NCI-H446 treated with DMSO at 0.1 percent for 48 hours (cell line): ENCODE measurements at regions not wholly inside any gene's neighbourhood (a gene's known extent, or its start where the extent isn't known, plus 50 kb on each side); places are given as distances from the start of the nearest gene placed in this dataset.
"Not testable (repeated sequence)": the region's sequence is repeated elsewhere in the genome, so short reads cannot be mapped to it uniquely, and the experiment has no call there.

ENCODE experiments used
- DNase-seq: peaks from one replicate; lab custom pipeline; 2025; lab: John Stamatoyannopoulos, UW

DNA sequence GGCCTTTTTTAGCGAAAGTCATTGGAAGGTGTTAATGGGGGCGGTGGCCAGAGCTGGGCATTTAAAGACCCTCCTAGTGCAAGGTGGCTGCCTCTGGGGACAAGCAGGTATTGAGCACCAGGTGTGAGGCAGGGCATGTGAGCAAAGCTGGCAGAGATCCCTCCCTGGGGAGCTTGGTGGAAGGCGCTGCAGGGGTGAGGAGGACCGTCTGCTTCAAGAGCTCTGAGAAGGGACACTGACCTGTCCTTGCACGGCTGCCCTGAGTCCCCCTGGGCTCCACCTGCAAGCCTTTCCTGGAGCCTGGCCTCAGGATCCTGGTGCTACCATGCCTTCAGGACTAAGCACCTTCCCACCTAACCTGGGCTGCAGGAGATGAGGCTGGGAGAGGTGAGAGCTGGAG is 127.0 kb upstream of the CIBAR2 start:
- DNase-seq: no peak

DNA sequence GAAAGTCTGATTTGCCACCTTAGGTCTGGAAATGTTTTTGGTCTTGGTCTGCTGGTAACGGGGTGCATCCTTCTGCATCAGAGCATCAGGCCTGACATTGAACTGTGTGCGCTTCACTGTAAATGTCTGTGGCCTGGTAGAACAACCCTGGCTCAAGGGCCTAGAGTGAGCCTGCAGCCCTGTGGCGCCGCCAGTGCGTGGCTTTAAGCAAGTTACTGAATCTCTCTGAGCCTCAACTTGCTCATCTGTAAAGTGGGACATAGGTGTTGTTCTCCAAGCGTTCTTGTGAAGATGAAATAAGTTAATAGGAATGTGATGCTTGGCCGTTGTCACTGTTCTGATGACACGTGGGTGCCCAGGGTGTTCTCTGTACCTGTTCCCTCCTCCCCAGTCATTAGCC is 127.6 kb upstream of the CIBAR2 start:
- no peak for DNase-seq

DNA sequence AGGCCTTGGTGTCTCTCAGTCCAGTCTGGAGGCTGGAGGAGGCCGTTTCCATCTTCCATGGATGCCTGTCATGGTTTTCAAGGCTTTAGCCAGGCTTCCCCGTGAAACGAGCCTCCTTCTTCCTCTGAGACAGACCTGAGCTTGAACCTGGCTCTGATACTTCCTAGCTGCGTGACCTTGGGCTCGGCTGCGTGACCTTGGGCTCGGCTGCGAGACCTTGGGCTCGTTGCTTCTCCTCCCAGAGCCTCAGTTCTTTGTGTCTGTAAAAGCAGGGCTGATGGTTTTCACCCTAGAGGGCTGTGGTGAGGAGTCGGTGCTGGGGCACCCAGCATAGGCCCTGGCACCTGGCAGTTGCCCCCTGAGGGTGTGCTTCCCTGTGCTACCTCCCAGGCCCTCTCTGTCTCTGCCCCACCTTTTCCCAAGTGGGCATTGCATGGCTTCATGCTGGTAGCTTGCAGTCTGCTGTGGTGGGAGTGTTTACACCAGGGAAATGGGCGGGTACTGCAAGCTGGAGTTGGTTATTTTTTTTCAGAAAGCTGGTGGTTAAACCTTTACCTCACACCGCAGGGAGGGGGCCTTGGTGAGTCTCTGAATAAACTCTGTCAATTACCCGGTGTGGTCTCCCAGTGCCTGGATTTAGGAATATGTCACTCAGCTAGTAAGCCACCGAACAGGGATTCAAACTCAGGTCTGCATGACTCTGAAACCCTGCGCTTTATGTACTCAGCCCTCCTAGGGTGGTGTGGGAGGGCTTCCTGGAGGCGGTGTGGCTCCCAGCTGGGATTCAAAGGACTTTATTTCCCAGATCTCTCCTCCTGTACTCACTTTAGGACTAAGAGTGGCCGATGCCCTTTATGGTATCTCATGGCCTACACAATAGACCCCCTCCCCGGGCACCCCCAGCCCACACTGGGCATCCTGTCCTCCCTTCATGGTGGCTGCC is 129.0 kb upstream of the CIBAR2 start:
- no peak for DNase-seq

DNA sequence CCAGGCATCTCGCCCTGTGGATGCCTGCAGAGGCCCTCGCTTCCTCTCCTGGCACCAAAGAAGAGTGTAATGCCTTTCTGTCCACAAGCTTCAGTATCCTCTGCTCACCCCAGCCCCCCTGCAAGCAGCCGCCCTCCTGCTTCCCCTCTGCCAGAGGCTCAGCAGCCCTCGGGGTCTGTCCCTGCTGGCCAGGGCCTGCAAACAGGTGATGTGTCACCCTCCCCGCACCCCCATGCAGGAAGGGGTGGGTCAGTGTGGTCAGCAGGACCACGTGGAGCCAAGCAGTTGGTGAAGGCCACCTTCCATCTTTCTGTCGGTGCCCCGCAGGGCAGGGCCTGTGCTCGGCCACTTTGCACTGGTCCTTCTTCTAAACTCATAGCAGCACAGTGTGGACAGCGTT is 129.9 kb upstream of the CIBAR2 start:
- DNase-seq: no peak

DNA sequence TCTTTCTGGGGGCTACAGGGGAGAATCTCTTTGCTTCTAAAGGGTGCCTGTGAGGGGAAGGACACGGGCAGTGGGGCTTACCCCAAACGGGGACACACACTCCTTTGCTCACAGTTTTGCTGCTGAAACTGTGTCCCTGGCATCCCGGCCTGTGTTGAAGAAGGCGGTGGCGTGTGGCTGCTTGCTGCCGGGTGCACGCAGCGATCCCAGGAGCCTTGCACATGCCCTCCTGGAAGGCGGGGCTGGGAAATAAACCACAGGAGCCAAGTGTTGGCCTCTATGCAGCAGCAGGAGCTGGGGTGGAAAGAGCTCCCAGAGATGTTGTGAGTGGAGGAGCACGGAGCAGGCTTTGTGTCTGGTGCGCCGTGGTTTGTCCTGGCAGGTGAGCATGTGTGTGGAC is 131.0 kb upstream of the CIBAR2 start:
- DNase-seq: no peak

DNA sequence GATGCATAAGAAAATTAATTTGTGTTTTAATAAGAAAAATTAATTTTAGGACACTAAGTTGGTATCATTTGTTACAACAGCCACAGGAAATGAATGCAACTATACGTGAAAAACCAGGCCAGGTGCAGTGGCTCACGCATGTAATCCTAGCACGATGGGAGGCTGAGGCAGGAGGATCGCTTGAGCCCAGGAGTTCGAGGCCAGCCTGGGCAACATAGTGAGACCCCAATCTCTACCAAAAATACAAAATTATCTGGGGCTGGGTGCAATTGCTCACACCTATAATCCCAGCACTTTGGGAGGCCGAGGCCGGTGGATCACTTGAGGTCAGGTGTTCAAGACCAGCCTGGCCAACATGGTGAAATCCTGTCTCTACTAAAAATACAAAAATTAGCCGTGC is 132.2 kb upstream of the CIBAR2 start:
- DNase-seq: not testable (repeated sequence)

DNA sequence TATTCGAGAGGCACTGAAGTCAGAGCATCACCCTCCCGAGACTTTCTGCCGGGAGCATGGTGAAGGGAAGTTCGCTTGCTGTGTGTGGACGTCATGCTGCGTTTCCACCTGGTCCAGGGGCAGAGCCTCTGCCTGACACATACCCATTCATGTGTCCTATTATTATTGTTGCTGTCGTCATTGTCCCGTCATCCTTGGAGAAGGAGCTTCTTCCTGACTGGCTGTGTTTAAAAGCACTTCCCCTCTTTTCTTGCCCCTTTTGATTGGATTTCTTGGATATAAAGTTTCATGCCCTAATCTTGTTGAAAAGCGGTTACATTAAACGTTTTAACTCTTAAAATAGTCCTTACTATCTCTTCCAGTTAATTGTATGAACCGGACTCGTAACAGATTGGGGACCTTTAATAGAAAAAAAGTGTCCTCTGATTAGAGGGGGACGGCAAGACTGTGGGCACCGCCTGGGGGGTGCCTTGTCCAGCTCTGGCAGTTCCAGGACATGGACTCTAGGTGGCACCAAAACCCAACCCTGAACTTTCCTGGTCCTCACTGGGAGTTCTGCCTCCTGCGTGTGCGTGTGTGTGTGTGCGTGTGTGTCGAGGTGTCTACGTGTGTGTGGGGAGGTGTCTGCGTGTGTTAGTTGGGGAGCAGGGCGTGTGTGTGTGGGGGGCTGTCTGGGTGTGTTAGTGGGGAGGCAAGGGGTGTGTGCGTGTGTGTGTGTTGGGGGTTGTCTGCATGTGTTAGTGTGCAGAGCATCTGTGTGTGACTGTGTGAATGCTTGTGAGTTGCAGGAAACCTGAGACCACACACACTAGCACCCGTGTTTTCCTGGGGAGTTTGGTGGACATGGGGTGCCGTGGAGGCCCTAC is 133.3 kb upstream of the CIBAR2 start:
- DNase-seq: no peak

DNA sequence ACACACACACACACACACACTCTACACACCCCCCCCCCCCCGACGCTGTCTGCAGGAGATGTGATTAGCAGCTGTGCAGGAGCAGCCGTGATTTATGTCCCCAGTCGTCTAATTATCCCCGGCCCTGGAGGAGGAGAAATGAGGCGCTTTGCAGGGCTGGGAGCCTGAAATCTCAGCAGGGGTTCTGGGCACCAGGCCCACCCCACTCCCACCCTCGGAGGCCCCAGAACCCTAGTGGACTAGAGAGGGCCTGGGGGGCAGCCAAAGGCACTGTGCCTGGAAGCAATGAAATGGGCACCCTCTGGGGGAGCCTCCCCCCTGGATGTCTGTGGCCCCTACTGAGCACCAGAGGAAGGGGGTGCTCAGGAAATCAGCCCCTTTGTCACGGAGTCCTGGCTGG is 134.2 kb upstream of the CIBAR2 start:
- DNase-seq: peak; percentile 25

DNA sequence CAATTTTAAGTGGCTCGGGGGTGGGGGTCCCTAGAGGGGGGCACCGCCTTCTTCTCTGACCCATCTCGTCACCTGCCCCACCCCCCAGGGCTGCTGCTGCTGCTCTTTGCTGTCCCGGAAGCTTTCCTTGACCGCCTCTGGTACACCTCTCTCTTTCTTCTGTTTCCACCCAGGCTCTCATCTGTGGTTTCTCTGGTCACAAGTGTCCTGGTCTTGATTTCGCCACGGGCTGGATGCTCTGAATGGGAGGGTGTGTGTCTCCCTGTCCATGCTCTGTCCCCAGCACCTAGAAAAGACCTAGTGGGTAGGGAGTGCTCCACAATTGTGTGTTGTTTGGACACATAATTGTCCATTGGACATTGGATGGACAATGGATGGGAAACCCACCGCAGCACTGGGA is 134.7 kb upstream of the CIBAR2 start:
- DNase-seq: no peak

DNA sequence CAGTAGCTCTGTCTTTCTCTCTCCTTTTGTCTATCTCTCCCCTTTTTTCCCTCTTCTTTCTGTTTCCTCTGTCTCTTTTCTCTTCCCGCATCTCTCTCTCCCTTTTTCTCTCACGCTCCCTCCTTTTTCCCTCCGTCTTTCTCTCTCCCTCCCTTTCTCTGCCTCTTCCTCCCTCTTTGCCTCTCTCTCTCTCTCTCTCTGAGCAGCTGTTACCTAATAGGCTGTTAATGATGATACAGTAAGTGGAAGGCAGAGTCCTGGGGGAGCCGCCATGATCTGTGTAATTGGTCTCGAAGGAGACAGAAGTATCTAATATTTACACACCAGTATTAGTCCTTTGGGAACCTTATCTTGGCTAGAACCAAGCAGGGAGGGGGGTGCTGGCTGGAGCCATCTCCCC is 136.1 kb upstream of the CIBAR2 start:
- DNase-seq: no peak

DNA sequence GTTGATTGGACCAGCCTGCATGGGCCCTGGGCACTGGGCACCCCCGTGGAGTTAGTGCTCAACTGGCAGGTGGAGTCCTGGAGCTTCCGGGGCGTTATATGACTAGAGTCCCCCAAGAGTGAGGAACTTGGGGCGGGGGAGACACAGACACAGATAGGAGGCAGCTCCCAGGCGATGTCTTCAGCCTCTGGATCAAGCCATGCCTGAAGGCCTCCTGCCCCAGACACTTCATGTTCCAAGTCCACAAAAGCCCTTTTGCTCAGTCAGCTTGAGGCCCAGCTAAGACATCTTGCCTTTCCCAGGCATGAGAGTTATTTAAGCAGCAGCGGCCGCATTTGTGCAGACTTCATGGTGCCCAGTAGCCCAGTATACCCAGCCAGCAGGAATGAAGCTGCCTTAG is 136.6 kb upstream of the CIBAR2 start:
- DNase-seq: no peak

DNA sequence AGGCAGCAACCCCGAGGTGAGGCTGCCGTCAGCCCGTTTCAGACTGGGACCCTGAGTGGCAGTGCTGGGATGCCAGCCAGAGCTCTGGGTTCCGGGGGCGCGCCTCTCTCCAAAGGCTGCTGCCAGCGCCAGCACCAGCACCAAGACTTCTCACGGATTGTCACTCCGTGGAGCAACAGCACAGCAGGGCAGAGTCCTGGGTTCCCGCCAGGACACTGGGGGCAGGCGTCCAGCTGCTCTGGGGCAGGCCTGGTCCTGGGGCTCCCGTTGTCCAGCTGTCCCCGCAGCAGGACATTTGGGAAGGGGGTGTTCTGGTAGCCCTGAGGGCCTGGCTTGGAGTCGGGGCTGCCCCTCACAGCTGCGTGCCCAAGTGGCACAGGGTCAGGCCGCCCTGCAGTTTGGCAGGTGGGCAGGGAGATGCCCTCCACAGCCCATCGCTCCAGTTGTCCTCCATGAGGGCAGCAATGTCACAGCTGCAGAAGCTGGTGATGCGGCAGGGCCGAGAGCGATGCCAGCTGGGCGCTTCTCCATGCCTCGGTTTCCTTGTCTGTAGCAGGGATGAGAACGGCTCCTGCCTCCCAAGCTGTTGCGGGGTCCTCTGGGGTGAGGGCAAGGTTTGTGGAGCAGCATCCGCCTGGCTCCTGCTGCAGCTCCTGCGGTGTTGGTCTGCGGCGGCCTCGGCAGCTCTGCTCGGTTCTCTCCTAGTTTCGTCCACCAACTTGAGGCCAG is 137.3 kb upstream of the CIBAR2 start:
- DNase-seq: no peak

DNA sequence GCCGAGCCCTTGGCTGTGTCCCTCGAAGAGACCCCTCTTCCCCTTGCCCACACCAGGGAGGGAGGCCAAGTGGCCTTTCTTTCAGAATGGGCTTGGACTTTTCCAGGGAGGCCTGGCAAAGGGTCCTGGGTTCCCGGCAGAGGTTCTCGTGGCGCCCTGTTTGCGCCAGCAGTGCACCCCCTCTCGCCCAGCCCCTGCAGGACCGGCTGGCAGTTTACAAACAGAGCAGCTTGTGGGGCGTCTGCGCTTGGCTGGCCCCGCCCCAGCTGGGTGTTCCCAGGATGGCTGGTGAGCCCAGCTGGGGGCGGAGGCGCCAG is 137.8 kb upstream of the CIBAR2 start:
- no peak for DNase-seq

DNA sequence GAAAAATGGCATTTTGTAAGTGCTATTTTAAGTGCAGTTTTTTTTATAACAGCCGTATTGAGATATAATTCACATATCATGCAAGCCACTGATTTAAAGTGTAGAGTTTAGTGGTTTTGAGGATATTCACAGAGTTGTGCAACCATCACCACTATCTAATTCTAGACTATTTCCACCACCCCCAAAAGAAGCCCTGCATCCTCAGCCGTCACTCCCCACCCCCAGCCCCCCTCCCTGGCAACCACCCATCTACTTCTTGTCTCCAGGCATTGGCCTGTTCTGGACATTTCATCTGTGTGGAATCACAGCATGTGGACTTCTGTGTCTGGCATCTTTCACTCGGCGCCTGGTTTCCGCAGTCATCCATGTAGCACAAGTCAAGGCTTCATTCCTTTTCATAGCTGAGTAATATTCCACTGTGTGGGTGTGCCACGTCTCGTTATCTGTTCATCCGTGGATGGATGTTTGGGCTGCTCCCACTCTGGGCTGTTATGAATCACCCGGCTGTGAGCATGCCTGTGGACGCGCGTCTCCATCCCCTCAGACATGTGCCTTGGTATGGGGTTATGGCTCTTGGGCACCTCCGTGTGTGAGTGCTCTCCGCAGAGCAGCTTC is 138.4 kb upstream of the CIBAR2 start:
- no peak for DNase-seq

DNA sequence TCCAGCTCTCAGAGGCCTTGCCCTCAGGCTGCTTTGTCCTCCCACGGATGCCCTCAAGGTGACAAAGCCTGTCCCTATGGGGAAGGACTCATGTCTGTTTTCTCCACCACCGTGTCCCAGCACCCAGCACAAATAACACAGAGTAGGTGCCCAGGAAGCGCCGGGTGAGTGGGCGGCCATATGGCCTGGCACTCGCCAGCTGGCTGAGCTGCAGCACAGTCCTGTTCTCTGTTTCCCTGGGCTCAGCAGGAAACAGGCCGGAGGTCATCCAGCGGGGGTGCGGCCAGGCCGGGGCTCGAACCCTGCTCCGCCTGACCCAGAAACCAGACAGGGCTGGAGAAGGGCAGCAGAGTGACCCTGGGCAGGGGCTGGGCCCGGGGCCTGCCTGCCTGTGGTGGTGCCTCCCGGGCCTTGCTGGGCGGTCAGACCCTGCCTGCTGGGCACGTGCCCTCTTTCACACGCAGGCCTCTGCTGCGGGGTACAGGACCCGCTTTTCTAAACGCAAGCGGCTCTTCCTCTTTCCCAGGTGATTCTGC is 139.0 kb upstream of the CIBAR2 start:
- no peak for DNase-seq

DNA sequence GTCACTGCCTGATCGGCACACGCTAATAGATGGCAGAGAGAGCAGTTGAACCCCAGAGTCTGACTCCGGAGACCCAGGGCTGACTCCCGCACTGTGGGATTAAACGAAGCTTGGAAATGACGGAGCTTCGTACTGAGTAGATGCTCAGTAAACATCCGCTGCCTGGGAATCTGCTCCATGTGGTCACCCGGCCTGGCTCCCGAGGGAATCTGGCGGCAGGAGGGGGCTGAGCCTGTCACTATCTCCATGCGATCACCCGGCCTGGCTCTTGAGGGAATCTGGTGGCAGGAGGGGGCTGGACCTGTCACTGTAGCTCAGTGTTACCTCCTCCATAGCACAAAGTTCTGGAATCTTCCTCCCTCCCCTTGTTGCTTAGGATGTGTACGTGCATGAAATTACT is 139.7 kb upstream of the CIBAR2 start:
- no peak for DNase-seq

DNA sequence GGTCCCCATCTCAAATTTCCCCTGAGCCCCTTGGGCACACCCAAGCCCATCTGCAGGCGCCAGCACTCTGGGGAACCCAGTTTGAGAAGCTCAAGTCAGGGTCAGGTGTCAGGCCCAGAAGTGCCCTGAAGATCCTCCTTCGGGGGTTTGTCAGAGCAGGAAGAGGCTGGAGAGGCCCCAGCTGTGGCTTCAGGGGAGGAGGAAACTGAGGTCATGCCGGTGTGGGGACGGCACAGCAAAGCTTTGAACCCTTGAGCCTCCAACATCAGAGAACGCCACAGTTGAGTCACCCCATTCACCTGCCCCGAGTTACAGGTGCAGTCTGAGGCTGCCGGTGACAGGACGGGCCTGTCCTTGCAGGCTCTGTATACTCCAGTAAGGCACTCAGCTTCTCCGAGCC is 140.2 kb upstream of the CIBAR2 start:
- no peak for DNase-seq

DNA sequence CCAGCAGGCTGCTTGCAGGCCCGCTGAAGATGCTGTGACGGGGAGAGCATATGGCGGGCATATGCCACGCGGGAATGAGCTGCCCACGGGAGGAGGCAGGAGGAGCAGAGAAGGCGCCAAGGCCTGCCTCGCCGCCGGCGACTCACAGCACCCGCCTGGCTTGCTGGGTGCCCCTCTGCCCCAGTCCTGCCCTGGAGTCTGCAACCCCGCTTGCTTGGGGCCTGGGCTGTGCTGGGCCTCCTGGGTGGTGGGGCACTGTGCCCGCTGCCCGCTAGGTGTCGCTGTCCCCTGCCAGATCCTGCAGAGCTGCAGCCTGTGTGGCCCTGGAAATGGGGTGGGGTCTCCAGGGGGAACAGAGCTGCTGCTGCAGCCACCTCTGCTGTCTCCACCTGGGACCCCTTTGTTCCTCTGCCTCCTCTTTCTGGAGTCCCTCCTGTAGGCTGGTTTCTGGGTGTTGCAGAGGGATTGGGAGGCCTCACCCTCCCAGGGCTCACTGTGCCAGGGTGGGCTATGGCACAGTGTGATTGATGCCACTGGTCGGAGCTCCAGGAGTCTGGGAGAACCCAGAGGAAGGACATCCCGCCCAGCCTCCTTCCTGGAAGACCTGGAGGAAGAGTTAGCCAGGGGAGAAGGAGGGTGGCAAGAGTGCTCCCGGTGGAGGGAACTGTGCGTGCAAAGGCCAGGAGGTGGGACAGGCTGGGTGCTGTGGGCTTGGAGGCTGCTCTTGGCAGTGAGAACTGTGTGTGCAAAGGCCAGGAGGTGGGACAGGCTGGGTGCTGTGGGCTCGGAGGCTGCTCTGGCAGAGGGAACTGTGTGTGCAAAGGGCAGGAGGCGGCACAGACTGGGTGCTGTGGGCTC is 141.0 kb upstream of the CIBAR2 start:
- peak; percentile 19 for DNase-seq

DNA sequence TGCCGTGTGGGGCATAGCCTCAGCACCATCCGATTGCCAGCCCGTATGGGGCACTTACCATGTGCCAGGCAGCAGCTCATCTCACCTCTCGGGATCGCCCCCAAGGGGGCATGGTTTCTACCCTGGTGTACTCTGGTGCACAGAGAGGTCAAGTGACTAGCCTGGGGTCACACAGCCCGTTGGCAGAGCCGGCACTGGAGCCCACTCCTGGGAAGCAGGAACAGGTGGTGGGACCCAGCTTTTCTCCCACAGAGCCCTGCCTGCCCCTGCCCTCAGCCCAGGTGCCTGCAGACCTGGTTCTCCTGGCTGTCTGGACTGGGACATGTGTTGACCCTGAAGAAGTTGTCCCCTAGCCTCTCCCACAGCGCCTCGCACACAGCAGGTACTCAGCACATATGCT is 141.8 kb upstream of the CIBAR2 start:
- no peak for DNase-seq

DNA sequence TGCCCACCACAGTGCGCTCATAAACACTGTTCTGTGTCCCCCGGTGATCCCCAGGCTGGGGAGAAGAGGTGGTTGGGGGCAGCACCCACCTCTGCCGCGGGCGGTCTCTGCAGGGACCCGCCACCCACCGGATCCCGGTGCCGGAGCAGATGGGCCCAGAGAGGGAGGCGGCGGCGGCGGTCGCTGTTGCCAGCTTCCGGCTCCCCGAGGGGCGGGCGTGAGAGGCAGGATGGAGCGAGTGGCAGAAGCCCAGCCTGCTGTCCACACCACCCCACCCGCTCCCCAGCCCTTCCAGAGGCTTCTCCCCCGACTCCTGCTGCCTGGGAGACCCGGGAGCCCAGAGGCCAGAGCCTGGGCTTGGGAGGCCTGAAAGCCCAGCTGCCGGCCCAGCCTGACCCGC is 142.6 kb upstream of the CIBAR2 start:
- no peak for DNase-seq

DNA sequence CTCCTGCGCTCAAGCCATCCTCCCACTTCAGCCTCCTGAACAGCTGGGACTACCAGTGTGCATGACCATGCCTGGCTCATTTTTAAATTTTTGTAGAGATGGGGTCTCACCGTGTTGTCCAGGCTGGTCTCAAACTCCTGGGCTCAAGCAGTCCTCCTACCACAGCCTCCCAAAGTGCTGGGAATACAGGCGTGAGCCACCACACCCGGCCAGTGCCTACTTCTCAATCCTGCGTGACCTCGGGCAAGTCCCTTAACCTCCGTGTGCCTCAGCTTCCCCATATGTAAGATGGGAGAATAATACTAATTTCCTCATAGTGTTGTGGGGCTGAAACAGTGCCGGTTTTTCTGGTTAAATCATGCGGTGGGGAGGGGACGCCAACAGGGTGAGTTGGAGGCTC is 143.5 kb upstream of the CIBAR2 start:
- no peak for DNase-seq
